NT2/D1 (cell line): ENCODE measurements at regions not wholly inside any gene's neighbourhood (a gene's known extent, or its start where the extent isn't known, plus 50 kb on each side); places are given as distances from the start of the nearest gene placed in this dataset.
"Not testable (repeated sequence)": the region's sequence is repeated elsewhere in the genome, so short reads cannot be mapped to it uniquely, and the experiment has no call there.

ENCODE experiments used
- DNase-seq: peaks from one replicate; pipeline ENCODE4 v3.0.0-alpha.2; 2011; ENCODE audit warnings: low read depth, low spot score
- H3K27me3 ChIP-seq: 2 replicates; pipeline ENCODE4 v1.6.0; 2011; ENCODE audit warnings: mild to moderate bottlenecking; ENCODE audit not compliant: insufficient read length, insufficient read depth
- H3K36me3 ChIP-seq: 2 replicates; pipeline ENCODE4 v1.6.1; 2011; ENCODE audit warnings: mild to moderate bottlenecking, low read length, mixed read lengths; ENCODE audit not compliant: insufficient read depth, insufficient read length
- H3K4me1 ChIP-seq: 2 replicates; pipeline ENCODE4 v1.5.1; 2011; ENCODE audit not compliant: insufficient read depth, insufficient read length
- H3K4me3 ChIP-seq: 2 replicates; pipeline ENCODE4 v1.5.1; 2011; ENCODE audit warnings: low read depth; ENCODE audit not compliant: insufficient read length
- H3K9ac ChIP-seq: 2 replicates; pipeline ENCODE4 v1.6.0; 2011; ENCODE audit warnings: low read depth; ENCODE audit not compliant: insufficient read length
- H3K9me3 ChIP-seq: 2 replicates; pipeline ENCODE4 v1.5.1; 2011; ENCODE audit warnings: mild to moderate bottlenecking, low read length; ENCODE audit not compliant: insufficient read depth
- SUZ12 ChIP-seq: IDR thresholded peaks from 2 replicates; pipeline ENCODE4 v1.6.1; 2011; ENCODE audit not compliant: insufficient read length, insufficient read depth; ENCODE audit errors: extremely low read depth
- YY1 ChIP-seq: IDR thresholded peaks from 2 replicates; pipeline ENCODE4 v1.6.1; 2011; ENCODE audit not compliant: insufficient read length, insufficient read depth
- ZNF274 ChIP-seq: IDR thresholded peaks from 2 replicates; pipeline ENCODE4 v1.6.1; 2011; ENCODE audit warnings: mild to moderate bottlenecking, low read depth, low read length

DNA sequence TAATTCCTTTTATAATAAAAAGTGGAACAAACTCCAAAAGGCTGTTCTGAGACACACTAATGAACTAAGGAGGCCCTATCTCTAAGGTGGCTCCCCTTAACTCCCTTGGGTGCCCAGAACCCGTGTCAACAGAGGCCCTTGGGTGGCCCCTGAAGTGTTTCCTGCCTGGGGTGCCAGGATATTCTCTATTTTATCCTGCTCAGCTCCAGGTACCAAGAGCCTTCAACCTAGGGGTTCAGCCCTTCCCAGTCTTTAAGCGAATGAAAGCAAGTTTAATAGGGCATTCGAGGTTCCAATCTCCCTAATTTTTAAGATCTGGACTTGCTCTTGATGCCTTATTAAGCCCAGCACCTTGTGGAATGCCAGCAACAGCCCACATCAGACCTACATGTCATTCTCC lies 64.4 kb upstream of the MYO3A start:
- no peaks in the 10 kb centered on the region for H3K4me1 ChIP-seq
- H3K27me3 ChIP-seq, result no peaks in the 10 kb centered on the region
- H3K36me3 ChIP-seq, result no peaks in the 10 kb centered on the region
- DNase-seq, result no peak
- H3K4me3 ChIP-seq, result no peak overlapping the region
- TF ChIP-seq YY1, result no peak
- TF ChIP-seq SUZ12, result no peak
- no peak for TF ChIP-seq ZNF274
- H3K9ac ChIP-seq, result no peak overlapping the region
- no peaks in the 10 kb centered on the region for H3K9me3 ChIP-seq

DNA sequence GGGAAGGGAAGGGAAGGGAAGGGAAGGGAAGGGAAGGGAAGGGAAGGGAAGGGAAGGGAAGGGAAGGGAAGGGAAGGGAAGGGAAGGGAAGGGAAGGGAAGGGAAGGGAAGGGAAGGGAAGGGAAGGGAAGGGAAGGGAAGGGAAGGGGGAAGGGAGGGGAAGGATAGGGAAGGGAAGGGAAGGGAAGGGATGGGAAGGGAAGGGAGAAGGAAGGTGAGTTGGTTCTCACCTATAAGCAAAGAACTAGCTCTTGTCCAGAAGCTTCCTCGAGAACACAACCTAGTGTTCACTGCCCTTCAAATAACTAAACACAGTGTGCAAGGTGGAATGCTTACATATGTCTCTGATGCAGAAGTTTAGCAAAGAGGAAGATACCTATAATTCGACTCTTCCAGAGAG lies 59.6 kb upstream of the MYO3A start:
- not testable (repeated sequence) for H3K36me3 ChIP-seq, H3K9me3 ChIP-seq, H3K27me3 ChIP-seq, H3K9ac ChIP-seq, H3K4me3 ChIP-seq, H3K4me1 ChIP-seq, DNase-seq

DNA sequence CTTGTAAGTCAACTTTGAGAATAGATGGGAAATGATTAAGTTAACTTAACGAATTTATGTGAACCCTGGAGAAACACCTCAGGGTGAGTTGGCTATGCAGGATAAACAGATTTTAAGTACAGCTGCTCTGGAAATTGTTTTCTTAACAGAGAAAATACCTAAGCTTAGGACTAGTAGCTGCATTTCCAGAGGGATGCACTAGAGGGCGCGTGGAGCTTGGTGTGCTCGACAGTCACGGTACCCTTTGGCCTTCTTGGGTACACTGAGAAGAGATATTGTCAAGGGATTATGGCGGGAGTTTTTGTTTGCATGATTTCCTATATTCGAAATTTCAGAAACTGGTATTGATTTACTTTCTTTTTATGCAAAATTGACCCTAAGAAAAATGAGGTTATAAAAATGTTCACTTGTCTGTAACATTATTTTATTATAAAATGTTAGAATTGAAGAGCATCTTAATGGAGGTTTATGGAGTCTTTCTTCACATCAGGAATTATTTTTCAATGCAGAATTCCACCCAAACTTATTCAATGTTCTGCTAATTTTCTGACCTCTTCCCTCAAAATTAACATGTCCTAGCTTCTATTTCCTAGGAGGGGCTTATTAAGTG lies 58.4 kb upstream of the MYO3A start:
- no peaks in the 10 kb centered on the region for H3K9me3 ChIP-seq
- no peaks in the 10 kb centered on the region for H3K36me3 ChIP-seq
- H3K27me3 ChIP-seq, result no peaks in the 10 kb centered on the region
- peak; percentile 77 for DNase-seq
- no peaks in the 10 kb centered on the region for H3K4me1 ChIP-seq
- no peak overlapping the region for H3K9ac ChIP-seq
- H3K4me3 ChIP-seq, result no peak overlapping the region
- TF ChIP-seq YY1 (no peak), SUZ12 (no peak), ZNF274 (no peak)

DNA sequence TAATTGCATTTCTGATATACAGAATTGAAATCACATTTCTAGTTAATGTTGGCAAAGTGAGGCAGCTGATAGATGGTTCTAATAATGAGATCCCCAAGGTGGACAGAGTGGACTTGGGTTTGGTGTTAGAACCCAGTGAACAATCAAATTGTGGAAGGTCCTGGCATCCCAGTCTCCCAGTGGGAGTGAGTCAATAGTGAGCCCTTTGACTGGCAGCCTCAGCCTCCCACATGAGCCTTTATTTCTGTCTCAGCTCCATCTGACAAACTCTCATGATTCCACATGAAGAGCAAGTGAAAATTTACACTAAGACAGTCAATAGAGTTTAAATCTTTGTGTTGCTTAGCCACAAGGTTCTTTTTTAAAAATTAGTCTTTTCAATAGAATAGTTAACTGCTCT lies 56.7 kb upstream of the MYO3A start:
- Histone ChIP-seq H3K9ac (no peak overlapping the region), H3K4me1 (no peaks in the 10 kb centered on the region), H3K4me3 (no peak overlapping the region), H3K27me3 (no peaks in the 10 kb centered on the region), H3K36me3 (no peaks in the 10 kb centered on the region), H3K9me3 (no peaks in the 10 kb centered on the region)
- no peak for DNase-seq
- TF ChIP-seq SUZ12, result no peak
- TF ChIP-seq YY1, result no peak
- no peak for TF ChIP-seq ZNF274
